Breast epithelium (tissue), 3 donors: ENCODE measurements at regions not wholly inside any gene's neighbourhood (a gene's known extent, or its start where the extent isn't known, plus 50 kb on each side); places are given as distances from the start of the nearest gene placed in this dataset.

Experiments
- CTCF ChIP-seq, 3 donors: fragments of 450-650 bp; IDR thresholded peaks; one replicate each; pipeline ENCODE4 v1.5.1; 2016 to 2017; ENCODE audit warnings: antibody characterized with exemption in 3 of 3, mild to moderate bottlenecking in 3 of 3, moderate library complexity in 3 of 3
- POLR2A ChIP-seq: fragments of 450-650 bp; IDR thresholded peaks from one replicate; pipeline ENCODE4 v1.6.1; 2016; ENCODE audit warnings: antibody characterized with exemption, mild to moderate bottlenecking, moderate library complexity
- POLR2AphosphoS5 ChIP-seq, 3 donors: sonication (generic); formaldehyde crosslinking; IDR thresholded peaks; one replicate each; pipeline ENCODE4 v1.6.1; 2017; ENCODE audit warnings: antibody characterized with exemption in 3 of 3

- TF ChIP-seq CTCF (IDR thresholded peaks at IDR 0.05) (no peak), POLR2AphosphoS5 (IDR thresholded peaks at IDR 0.05) (no peak), POLR2A (no peak)
These were observed 326.1 kb upstream of the RTL1 start for GRCh38 chr14:101229666-101230065.
